Suprapubic skin (tissue), 4 donors: ENCODE measurements at regions not wholly inside any gene's neighbourhood (a gene's known extent, or its start where the extent isn't known, plus 50 kb on each side); places are given as distances from the start of the nearest gene placed in this dataset.

Experiments
- DNase-seq, 2 donors: peaks; one replicate each; pipeline ENCODE4 v3.0.0-alpha.2; 2019; ENCODE audit warnings: low spot score in 2 of 2
- H3K27ac ChIP-seq: fragments of 200-600 bp; sonication (generic); one replicate; pipeline ENCODE4 v1.5.1; 2019
- H3K27me3 ChIP-seq: fragments of 200-600 bp; sonication (generic); one replicate; pipeline ENCODE4 v1.5.1; 2019
- H3K36me3 ChIP-seq: fragments of 200-600 bp; sonication (generic); one replicate; pipeline ENCODE4 v1.5.1; 2019
- H3K4me1 ChIP-seq: fragments of 200-600 bp; sonication (generic); one replicate; pipeline ENCODE4 v1.5.1; 2019
- H3K4me3 ChIP-seq: fragments of 200-600 bp; sonication (generic); one replicate; pipeline ENCODE4 v1.5.1; 2019; ENCODE audit warnings: mild to moderate bottlenecking
- H3K9me3 ChIP-seq: fragments of 200-600 bp; sonication (generic); one replicate; pipeline ENCODE4 v1.5.1; 2019
- CTCF ChIP-seq, 2 donors: fragments of 200-600 bp in 1 of 2; fragments of 450-650 bp in 1 of 2; sonication (generic) in 1 of 2; IDR thresholded peaks; one replicate each; pipeline ENCODE4 v1.5.1; 2016 to 2019; ENCODE audit warnings: antibody characterized with exemption in 2 of 2, mild to moderate bottlenecking in 1 of 2, moderate library complexity in 1 of 2
- EP300 ChIP-seq: sonication (generic); formaldehyde crosslinking; IDR thresholded peaks from one replicate; pipeline ENCODE4 v1.6.1; 2017; ENCODE audit warnings: antibody characterized with exemption
- POLR2A ChIP-seq, 2 donors: fragments of 450-650 bp; IDR thresholded peaks; one replicate each; pipeline ENCODE4 v1.6.1; 2017; ENCODE audit warnings: antibody characterized with exemption in 2 of 2, mild to moderate bottlenecking in 2 of 2, moderate library complexity in 2 of 2
- POLR2AphosphoS5 ChIP-seq, 3 donors: sonication (generic); formaldehyde crosslinking; IDR thresholded peaks; one replicate each; pipeline ENCODE4 v1.6.1; 2017; ENCODE audit warnings: antibody characterized with exemption in 3 of 3
- WGBS: methylation state at CpG from one replicate; pipeline ENCODE4 v1.1.5; 2018; 5-methylcytosine and 5-hydroxymethylcytosine counted together

DNA sequence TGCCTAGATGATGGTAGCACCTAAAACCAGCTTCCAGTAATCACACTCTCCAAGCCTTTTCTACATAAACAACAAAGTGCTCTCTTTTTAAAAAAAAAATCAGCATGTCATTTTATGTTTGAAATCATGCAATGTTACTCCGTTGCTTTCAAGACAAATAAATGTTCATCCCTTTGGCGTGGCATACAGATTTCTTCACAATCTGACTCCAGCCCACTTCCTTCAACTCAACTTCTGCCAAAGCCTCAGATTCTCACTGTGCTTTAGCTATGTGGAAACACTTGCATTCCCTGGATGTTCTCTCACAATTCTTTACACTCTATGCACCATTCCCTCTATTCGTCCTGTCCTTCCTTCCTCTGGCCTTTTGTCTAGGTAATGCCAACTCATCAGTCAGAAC is 206.3 kb upstream of the BLID start:
- H3K27me3 ChIP-seq, result no peaks in the 10 kb centered on the region
- TF ChIP-seq POLR2AphosphoS5 (IDR thresholded peaks at IDR 0.05), result no peak
- no peak for TF ChIP-seq EP300
- TF ChIP-seq POLR2A (IDR thresholded peaks at IDR 0.05), result no peak
- TF ChIP-seq CTCF (IDR thresholded peaks at IDR 0.05), result no peak
- no peak for DNase-seq
- WGBS, result 43% methylated on average over 3 of the region's 3 CpGs
- peak overlapping the region; percentile 55 for H3K27ac ChIP-seq
- H3K4me3 ChIP-seq, result peak overlapping the region; percentile 17
- peaks cover 5% of the 10 kb centered on the region for H3K4me1 ChIP-seq
- no peaks in the 10 kb centered on the region for H3K36me3 ChIP-seq
- H3K9me3 ChIP-seq, result no peaks in the 10 kb centered on the region

DNA sequence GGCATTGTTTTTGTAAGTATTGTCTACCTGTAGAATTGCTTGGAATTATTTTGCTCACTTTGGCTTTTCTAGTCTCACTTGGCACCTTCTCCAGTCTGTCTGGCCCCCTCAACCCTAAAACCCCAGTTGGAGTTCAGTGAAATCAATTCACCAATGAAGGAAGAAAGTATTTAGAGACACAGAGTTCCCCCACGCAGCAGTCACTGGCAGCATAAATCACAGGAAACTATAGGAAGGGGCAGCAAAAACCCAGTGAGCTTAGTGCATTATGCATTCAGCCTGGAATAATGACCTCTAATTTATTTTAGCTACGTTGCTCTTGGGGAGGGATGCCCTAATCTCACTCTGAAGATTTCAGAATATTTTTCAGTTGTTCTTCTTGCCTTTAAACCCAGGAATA is 204.7 kb upstream of the BLID start:
- Histone ChIP-seq H3K27ac (no peak overlapping the region), H3K9me3 (no peaks in the 10 kb centered on the region), H3K27me3 (no peaks in the 10 kb centered on the region), H3K4me3 (peak overlapping the region; percentile 3), H3K4me1 (peaks cover 5% of the 10 kb centered on the region), H3K36me3 (no peaks in the 10 kb centered on the region)
- 71% methylated on average over 2 of the region's 2 CpGs for WGBS
- DNase-seq, result no peak
- no peak for TF ChIP-seq POLR2AphosphoS5 (IDR thresholded peaks at IDR 0.05)
- TF ChIP-seq EP300, result no peak
- no peak for TF ChIP-seq CTCF (IDR thresholded peaks at IDR 0.05)

DNA sequence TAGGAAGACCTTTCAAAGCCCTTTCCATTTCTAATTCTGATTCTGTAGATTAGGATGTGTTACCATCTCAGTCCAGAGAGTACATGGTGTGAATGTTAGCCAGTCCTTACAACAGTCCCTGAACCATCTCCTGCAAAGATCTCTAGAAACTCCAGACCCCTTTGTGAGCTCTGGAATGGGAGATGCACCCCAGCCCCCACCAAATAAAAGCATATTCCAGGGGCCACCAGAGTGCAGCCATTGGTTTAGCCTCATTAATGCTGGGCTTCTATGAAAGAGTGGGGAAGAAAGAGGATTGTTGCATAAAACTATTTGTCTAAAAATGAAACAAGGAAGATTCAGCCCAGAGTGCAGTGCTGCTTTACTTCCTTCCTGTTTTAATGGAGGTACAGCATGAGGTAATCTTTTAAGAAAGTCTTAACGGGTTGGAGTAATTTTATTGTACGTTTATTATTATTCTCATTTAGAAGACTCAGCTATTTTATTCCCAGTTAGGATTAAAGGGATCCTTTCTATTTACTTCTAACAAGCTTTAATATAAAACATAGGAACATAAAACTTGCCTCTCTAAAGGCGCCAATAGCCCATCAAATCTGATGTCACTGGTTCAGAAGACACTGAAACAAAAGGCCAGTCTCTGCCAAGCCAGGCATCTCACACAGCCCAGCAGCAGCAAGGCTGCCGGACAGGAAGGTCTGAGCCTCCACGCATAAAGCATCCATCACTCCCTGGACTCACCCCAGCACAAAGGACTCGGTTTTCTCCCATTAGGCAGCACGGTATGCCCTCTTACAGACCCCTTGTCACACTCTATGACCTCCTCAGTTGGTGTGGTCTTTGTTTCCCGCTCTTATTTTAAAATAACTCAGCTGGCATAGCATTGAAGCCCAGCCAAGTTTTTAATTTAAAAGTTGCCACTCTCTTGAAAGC is 203.9 kb upstream of the BLID start:
- TF ChIP-seq POLR2AphosphoS5 (IDR thresholded peaks at IDR 0.05) (no peak), CTCF (IDR thresholded peaks at IDR 0.05) (no peak), POLR2A (IDR thresholded peaks at IDR 0.05) (no peak), EP300 (no peak)
- Histone ChIP-seq H3K4me1 (peaks cover 5% of the 10 kb centered on the region), H3K27me3 (no peaks in the 10 kb centered on the region), H3K27ac (no peak overlapping the region), H3K9me3 (no peaks in the 10 kb centered on the region), H3K36me3 (no peaks in the 10 kb centered on the region), H3K4me3 (peak overlapping the region; percentile 3)
- DNase-seq, result no peak
- WGBS, result 51% methylated on average over 8 of the region's 8 CpGs

DNA sequence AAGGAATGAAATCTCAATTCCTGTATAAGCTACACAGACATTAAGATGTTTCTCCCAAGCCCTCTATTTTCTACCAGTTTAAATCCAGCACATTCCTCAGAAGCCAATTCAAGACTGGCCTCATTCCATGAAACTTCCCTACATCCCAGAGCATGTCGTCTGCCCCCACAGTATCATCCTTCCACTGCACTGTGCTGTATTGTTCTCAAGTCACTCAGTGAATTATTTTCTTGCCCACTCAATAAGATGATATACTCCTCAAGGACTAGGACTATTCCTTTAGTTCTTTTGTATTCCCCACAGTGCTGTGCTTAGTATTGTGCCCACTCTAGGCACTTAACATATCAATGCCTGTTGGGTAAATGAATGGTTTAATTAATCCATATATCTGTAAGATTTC is 203.1 kb upstream of the BLID start:
- no peaks in the 10 kb centered on the region for H3K9me3 ChIP-seq
- 15% methylated on average over 1 of the region's 1 CpG for WGBS

DNA sequence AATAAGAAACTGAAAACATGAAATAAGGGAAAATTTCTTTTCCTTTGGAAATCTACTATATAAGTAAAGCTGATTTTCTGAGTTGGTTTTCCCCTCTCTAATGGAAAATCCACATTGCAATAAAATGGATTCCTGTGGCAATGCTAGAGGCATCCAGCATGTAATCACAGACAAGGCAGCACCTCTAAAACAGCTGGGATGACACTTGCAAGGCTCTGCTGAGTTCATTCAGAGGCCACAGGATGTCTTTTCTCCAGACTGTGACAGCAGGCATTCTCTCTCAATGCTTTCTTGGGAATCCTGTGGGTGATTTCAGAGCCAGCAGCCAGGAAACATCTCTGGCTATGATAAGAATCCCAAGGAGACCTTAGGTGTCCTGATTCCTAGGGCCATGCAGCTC is 201.3 kb upstream of the BLID start:
- Histone ChIP-seq H3K27me3 (no peaks in the 10 kb centered on the region), H3K27ac (no peak overlapping the region), H3K4me3 (no peak overlapping the region), H3K4me1 (peaks cover 5% of the 10 kb centered on the region), H3K36me3 (no peaks in the 10 kb centered on the region), H3K9me3 (no peaks in the 10 kb centered on the region)
- DNase-seq, result no peak
- no peak for TF ChIP-seq POLR2A (IDR thresholded peaks at IDR 0.05)

More for the DNA sequence above, 203.1 kb upstream of the BLID start:
- Histone ChIP-seq H3K4me3 (no peak overlapping the region), H3K36me3 (no peaks in the 10 kb centered on the region), H3K27ac (no peak overlapping the region), H3K4me1 (peaks cover 5% of the 10 kb centered on the region), H3K27me3 (no peaks in the 10 kb centered on the region)
- no peak for TF ChIP-seq POLR2AphosphoS5 (IDR thresholded peaks at IDR 0.05)
- TF ChIP-seq EP300, result no peak
- no peak for DNase-seq

GRCh38 chr11:122313581-122313980 is 197.6 kb upstream of the BLID start:
- DNase-seq, result no peak
- Histone ChIP-seq H3K36me3 (no peaks in the 10 kb centered on the region), H3K9me3 (no peaks in the 10 kb centered on the region), H3K4me1 (no peaks in the 10 kb centered on the region), H3K27ac (no peak overlapping the region), H3K27me3 (no peaks in the 10 kb centered on the region), H3K4me3 (no peak overlapping the region)
- no peak for TF ChIP-seq POLR2A (IDR thresholded peaks at IDR 0.05)
- TF ChIP-seq EP300, result no peak
- no peak for TF ChIP-seq CTCF (IDR thresholded peaks at IDR 0.05)
- TF ChIP-seq POLR2AphosphoS5 (IDR thresholded peaks at IDR 0.05), result no peak
- WGBS, result 89% methylated on average over 4 of the region's 5 CpGs
